ENCODE measurements at regions not wholly inside any gene's neighbourhood (a gene's known extent, or its start where the extent isn't known, plus 50 kb on each side); places are given as distances from the start of the nearest gene placed in this dataset.

DNA sequence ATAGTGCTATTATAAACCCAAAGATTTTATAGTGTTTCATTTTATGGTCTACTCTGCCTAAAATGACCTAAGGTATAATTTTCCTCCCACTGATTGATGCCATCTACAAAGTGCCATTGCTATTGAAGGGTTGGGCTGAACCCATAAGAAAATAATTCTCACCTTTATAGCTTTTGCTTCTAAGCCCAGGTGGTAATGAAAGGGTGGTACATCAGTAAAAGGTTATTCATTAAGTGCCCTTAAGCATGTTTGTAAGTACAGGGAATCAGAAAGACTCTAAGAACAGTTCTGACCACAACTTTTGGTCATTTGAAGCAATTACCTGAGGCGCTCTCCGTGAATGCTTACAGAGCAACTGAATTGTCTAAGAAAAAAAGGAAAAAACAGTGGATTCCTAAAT, 1247.3 kb downstream of the NXPH1 start:
- TF ChIP-seq, protein P1, sequence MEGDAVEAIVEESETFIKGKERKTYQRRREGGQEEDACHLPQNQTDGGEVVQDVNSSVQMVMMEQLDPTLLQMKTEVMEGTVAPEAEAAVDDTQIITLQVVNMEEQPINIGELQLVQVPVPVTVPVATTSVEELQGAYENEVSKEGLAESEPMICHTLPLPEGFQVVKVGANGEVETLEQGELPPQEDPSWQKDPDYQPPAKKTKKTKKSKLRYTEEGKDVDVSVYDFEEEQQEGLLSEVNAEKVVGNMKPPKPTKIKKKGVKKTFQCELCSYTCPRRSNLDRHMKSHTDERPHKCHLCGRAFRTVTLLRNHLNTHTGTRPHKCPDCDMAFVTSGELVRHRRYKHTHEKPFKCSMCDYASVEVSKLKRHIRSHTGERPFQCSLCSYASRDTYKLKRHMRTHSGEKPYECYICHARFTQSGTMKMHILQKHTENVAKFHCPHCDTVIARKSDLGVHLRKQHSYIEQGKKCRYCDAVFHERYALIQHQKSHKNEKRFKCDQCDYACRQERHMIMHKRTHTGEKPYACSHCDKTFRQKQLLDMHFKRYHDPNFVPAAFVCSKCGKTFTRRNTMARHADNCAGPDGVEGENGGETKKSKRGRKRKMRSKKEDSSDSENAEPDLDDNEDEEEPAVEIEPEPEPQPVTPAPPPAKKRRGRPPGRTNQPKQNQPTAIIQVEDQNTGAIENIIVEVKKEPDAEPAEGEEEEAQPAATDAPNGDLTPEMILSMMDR (conservative IDR thresholded peaks at IDR 0.05; ENCODE audit: low read depth, low read length), result no peak
- TF ChIP-seq CEBPB (IDR thresholded peaks at IDR 0.05; ENCODE audit: low read depth, low read length), result no peak

Data from IMR-90 (cell line).